C4-2B (cell line): ENCODE measurements at regions not wholly inside any gene's neighbourhood (a gene's known extent, or its start where the extent isn't known, plus 50 kb on each side); places are given as distances from the start of the nearest gene placed in this dataset.

ENCODE experiments used
- CTCF ChIP-seq: fragments of 450-650 bp; conservative IDR thresholded peaks from 2 replicates; pipeline ENCODE4 v1.5.1; 2017; ENCODE audit warnings: mild to moderate bottlenecking
- ZFX ChIP-seq: fragments of 450-650 bp; IDR thresholded peaks from 2 replicates; pipeline ENCODE4 v1.6.1; 2017

DNA sequence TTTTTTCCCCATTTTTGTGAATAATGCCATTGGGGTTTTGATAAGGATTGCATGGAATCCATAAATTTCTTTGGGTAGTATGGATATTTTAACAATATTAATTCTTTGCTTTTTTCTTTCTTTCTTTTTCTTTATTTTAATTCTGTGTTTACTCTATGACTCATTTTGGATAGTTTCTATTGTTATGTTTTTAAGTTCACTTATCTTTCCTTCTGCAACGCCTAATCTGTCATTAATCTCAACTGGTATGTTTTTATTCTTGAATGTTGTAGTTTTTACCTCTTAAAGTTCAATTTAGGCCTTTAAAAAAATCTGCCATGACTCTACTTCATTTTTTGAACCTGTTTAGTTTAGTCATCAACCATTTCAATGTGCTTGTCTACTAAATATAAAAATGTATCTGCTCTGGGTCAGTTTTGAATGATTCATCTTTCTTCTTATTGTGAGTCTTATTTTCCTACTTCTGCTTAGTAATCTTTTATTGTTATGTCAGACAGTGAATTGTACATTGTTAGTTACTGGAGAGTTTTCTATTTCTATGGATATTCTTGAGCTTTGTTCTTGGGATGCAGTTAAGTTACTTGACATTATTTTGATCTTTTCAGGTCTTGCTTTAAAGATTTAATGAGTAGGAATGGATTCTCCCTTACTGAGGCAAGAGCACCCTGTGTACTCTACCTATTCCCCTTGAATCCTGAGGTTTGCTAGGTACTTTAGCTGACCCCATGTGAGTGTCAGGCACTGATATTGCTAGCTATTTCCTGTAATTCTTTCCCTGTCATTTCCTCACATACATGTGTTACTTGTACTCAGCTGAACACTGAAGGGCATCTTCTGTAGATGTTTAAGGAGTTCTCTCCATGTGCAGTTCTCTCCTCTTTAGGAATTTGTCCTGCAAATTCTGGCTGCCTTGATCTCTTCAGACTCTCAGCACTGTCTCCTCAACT is 104.2 kb downstream of the TFAP2B start:
- TF ChIP-seq CTCF (no peak), ZFX (no peak)
